ENCODE measurements at regions not wholly inside any gene's neighbourhood (a gene's known extent, or its start where the extent isn't known, plus 50 kb on each side); places are given as distances from the start of the nearest gene placed in this dataset.

GRCh38 chr12:75665216-75665615, 153.8 kb upstream of the KRR1 start:
- no peak for TF ChIP-seq EZH2 (IDR thresholded peaks at IDR 0.05; ENCODE audit: low read length, unreplicated experiment)
- TF ChIP-seq EZH2phosphoT487 (IDR thresholded peaks at IDR 0.05; ENCODE audit: borderline replicate concordance, low read length), result no peak
- no peak for TF ChIP-seq CTCF (conservative IDR thresholded peaks at IDR 0.05; ENCODE audit: low read depth, low read length)
- intact Hi-C loops (cut with micrococcal nuclease), result no loop called here

GRCh38 chr12:75662511-75663159, 151.2 kb upstream of the KRR1 start:
- no peak overlapping the region for H2AFZ ChIP-seq (ENCODE audit: low read length)
- H3K27me3 ChIP-seq (ENCODE audit: low read length), result no peaks in the 10 kb centered on the region
- H3K9me3 ChIP-seq (ENCODE audit: low read length), result no peaks in the 10 kb centered on the region
- H3K4me3 ChIP-seq (ENCODE audit: low read length), result no peak overlapping the region
- DNase-seq (no peak), ATAC-seq (no peak)
- ChIA-PET POLR2A (ENCODE audit: unreplicated experiment) (interaction anchor here (0.9 kb wide), 1 partner anchor 369 kb away, joined by 4 read pairs; the partner anchor contains the start of gene PHLDA1), CTCF (interaction anchor here (0.6 kb wide), 1 partner anchor 11 kb away, joined by 4 read pairs; no protein-coding TSS in a partner anchor)
- TF ChIP-seq CTCF (conservative IDR thresholded peaks at IDR 0.05; ENCODE audit: low read depth, low read length) (no peak), EZH2 (IDR thresholded peaks at IDR 0.05; ENCODE audit: low read length, unreplicated experiment) (no peak), EZH2phosphoT487 (IDR thresholded peaks at IDR 0.05; ENCODE audit: borderline replicate concordance, low read length) (no peak)
- intact Hi-C loops (cut with micrococcal nuclease), result loop anchor here (5.0 kb wide), 1 partner anchor 50 kb away; no protein-coding TSS in a partner anchor
- H3K4me1 ChIP-seq (ENCODE audit: insufficient read depth, low read length), result peaks cover 51% of the 10 kb centered on the region
- no peak overlapping the region for H3K27ac ChIP-seq (ENCODE audit: low read length)
- H4K20me1 ChIP-seq (ENCODE audit: low read length), result no peaks in the 10 kb centered on the region
- no peaks in the 10 kb centered on the region for H3K9me2 ChIP-seq (replicated peaks; ENCODE audit: low read length)
- H3K79me2 ChIP-seq (ENCODE audit: low read length), result no peaks in the 10 kb centered on the region
- no TSS peak for BruUV-seq (replicated peaks)
- no peaks in the 10 kb centered on the region for H3K36me3 ChIP-seq (ENCODE audit: low read depth, low read length)
- no peak overlapping the region for H3K9ac ChIP-seq (ENCODE audit: low read length)
- H3F3A ChIP-seq (ENCODE audit: low read length, unreplicated experiment), result peaks cover 16% of the 10 kb centered on the region
- H3K4me2 ChIP-seq (ENCODE audit: low read length), result no peak overlapping the region

More at GRCh38 chr12:75665216-75665615, 153.8 kb upstream of the KRR1 start:
- CTCF ChIA-PET, result no interaction called here
- no peaks in the 10 kb centered on the region for H3F3A ChIP-seq (ENCODE audit: low read length, unreplicated experiment)
- H3K27me3 ChIP-seq (ENCODE audit: low read length), result no peaks in the 10 kb centered on the region
- H3K4me1 ChIP-seq (ENCODE audit: insufficient read depth, low read length), result peaks cover 25% of the 10 kb centered on the region
- POLR2A ChIA-PET (ENCODE audit: unreplicated experiment), result no interaction called here
- H4K20me1 ChIP-seq (ENCODE audit: low read length), result no peaks in the 10 kb centered on the region
- ATAC-seq, result no peak
- no peak overlapping the region for H3K27ac ChIP-seq (ENCODE audit: low read length)
- no peaks in the 10 kb centered on the region for H3K79me2 ChIP-seq (ENCODE audit: low read length)
- no peak overlapping the region for H3K9ac ChIP-seq (ENCODE audit: low read length)
- H2AFZ ChIP-seq (ENCODE audit: low read length), result no peak overlapping the region
- H3K9me3 ChIP-seq (ENCODE audit: low read length), result no peaks in the 10 kb centered on the region
- DNase-seq, result no peak
- no peaks in the 10 kb centered on the region for H3K36me3 ChIP-seq (ENCODE audit: low read depth, low read length)
- no peak overlapping the region for H3K4me3 ChIP-seq (ENCODE audit: low read length)
- H3K4me2 ChIP-seq (ENCODE audit: low read length), result no peak overlapping the region
- no TSS peak for BruUV-seq (replicated peaks)
- H3K9me2 ChIP-seq (replicated peaks; ENCODE audit: low read length), result no peaks in the 10 kb centered on the region

GRCh38 chr12:75661908-75662307, 150.5 kb upstream of the KRR1 start:
- ATAC-seq, result no peak

More at GRCh38 chr12:75661908-75662307, 150.5 kb upstream of the KRR1 start:
- H3K9me2 ChIP-seq (replicated peaks; ENCODE audit: low read length), result no peaks in the 10 kb centered on the region
- ChIA-PET CTCF (no interaction called here), POLR2A (ENCODE audit: unreplicated experiment) (interaction anchor here (0.9 kb wide), 1 partner anchor 370 kb away, joined by 4 read pairs; the partner anchor contains the start of gene PHLDA1)
- peaks cover 56% of the 10 kb centered on the region for H3K4me1 ChIP-seq (ENCODE audit: insufficient read depth, low read length)
- peaks cover 16% of the 10 kb centered on the region for H3F3A ChIP-seq (ENCODE audit: low read length, unreplicated experiment)
- H3K27ac ChIP-seq (ENCODE audit: low read length), result peak overlapping the region; percentile 95
- peak; percentile 60 for DNase-seq
- peak overlapping the region; percentile 9; the same call in 1 of the 2 replicates for H3K4me2 ChIP-seq (ENCODE audit: low read length)
- H3K9ac ChIP-seq (ENCODE audit: low read length), result no peak overlapping the region
- H3K4me3 ChIP-seq (ENCODE audit: low read length), result no peak overlapping the region
- TF ChIP-seq CTCF (conservative IDR thresholded peaks at IDR 0.05; ENCODE audit: low read depth, low read length) (no peak), EZH2phosphoT487 (IDR thresholded peaks at IDR 0.05; ENCODE audit: borderline replicate concordance, low read length) (no peak), EZH2 (IDR thresholded peaks at IDR 0.05; ENCODE audit: low read length, unreplicated experiment) (no peak)
- H3K79me2 ChIP-seq (ENCODE audit: low read length), result no peaks in the 10 kb centered on the region
- no TSS peak for BruUV-seq (replicated peaks)
- intact Hi-C loops (cut with micrococcal nuclease), result loop anchor here (2.0 to 5.0 kb wide), 2 partner anchors 50 to 359 kb away; no protein-coding TSS in a partner anchor
- no peaks in the 10 kb centered on the region for H4K20me1 ChIP-seq (ENCODE audit: low read length)
- no peak overlapping the region for H2AFZ ChIP-seq (ENCODE audit: low read length)
- H3K36me3 ChIP-seq (ENCODE audit: low read depth, low read length), result no peaks in the 10 kb centered on the region
- H3K9me3 ChIP-seq (ENCODE audit: low read length), result no peaks in the 10 kb centered on the region
- H3K27me3 ChIP-seq (ENCODE audit: low read length), result no peaks in the 10 kb centered on the region

Measured in PC-3 (cell line).